Panc1 (cell line): ENCODE measurements at regions not wholly inside any gene's neighbourhood (a gene's known extent, or its start where the extent isn't known, plus 50 kb on each side); places are given as distances from the start of the nearest gene placed in this dataset.

Experiments
- ATAC-seq: fragments of 200-7000 bp; cut with Tn5 transposase; 2 replicates; pipeline ENCODE4 v1.9.1; 2020; ENCODE audit warnings: mild to moderate bottlenecking, moderate library complexity
- BruUV-seq: library from RNA; stranded (reverse); fragments of 400-500 nt; replicated peaks from 2 replicates; lab custom pipeline; 2021; lab: Mats Ljungman, UMichigan
- CTCF ChIA-PET: fragments of 300-600 bp; sonication (Branson Sonifier 250); formaldehyde crosslinking; loops from one replicate; lab custom pipeline; 2022; ENCODE audit warnings: antibody characterized with exemption; lab: Charles Lee
- POLR2A ChIA-PET: fragments of 300-600 bp; sonication (Branson Sonifier 250); formaldehyde crosslinking; loops from one replicate; lab custom pipeline; 2022; ENCODE audit warnings: antibody characterized with exemption; lab: Charles Lee
- DNase-seq: peaks from one replicate; pipeline ENCODE4 v3.0.0-alpha.2; 2010; ENCODE audit warnings: low read depth, low spot score
- H3K27ac ChIP-seq: 2 replicates; pipeline ENCODE4 v1.5.1; 2011; ENCODE audit warnings: mild to moderate bottlenecking, low read length, inconsistent platforms
- H3K27me3 ChIP-seq: fragments of 200-500 bp; sonication (Bioruptor generic); 2 replicates; pipeline ENCODE4 v1.6.0; 2014; ENCODE audit warnings: low read length, inconsistent platforms; ENCODE audit not compliant: control insufficient read depth, insufficient read depth
- H3K36me3 ChIP-seq: fragments of 200-500 bp; sonication (Bioruptor generic); 2 replicates; pipeline ENCODE4 v1.5.1; 2014; ENCODE audit warnings: inconsistent platforms, mild to moderate bottlenecking, low read length, moderate library complexity; ENCODE audit not compliant: control insufficient read depth, insufficient read depth
- H3K4me1 ChIP-seq: 2 replicates; pipeline ENCODE4 v1.5.1; 2011; ENCODE audit warnings: inconsistent platforms, mild to moderate bottlenecking, low read length, moderate library complexity; ENCODE audit not compliant: control insufficient read depth, insufficient read depth
- H3K4me3 ChIP-seq, 2 experiments: 2 replicates each; pipeline ENCODE4 v1.5.1; 2011 to 2012; ENCODE audit warnings: low read depth in 2 of 2, low read length in 2 of 2, mild to moderate bottlenecking in 2 of 2, inconsistent platforms in 1 of 2, moderate library complexity in 1 of 2
- H3K9me3 ChIP-seq: fragments of 200-500 bp; sonication (Bioruptor generic); 2 replicates; pipeline ENCODE4 v1.5.1; 2014; ENCODE audit warnings: low read depth, mild to moderate bottlenecking, inconsistent platforms, low read length, moderate library complexity; ENCODE audit not compliant: control insufficient read depth, insufficient read depth
- CTCF ChIP-seq: fragments of 450-650 bp; IDR thresholded peaks from 2 replicates; pipeline ENCODE4 v1.5.1; 2017; ENCODE audit warnings: mild to moderate bottlenecking
- POLR2AphosphoS5 ChIP-seq: IDR thresholded peaks from 2 replicates; pipeline ENCODE4 v1.6.1; 2012; ENCODE audit warnings: mild to moderate bottlenecking, low read depth, low read length, moderate library complexity
- SIN3A ChIP-seq: IDR thresholded peaks from 2 replicates; pipeline ENCODE4 v1.6.1; 2012; ENCODE audit warnings: low read depth, mild to moderate bottlenecking, low read length, moderate library complexity, borderline replicate concordance; ENCODE audit not compliant: insufficient read depth
- TCF7L2 ChIP-seq: IDR thresholded peaks from 2 replicates; pipeline ENCODE4 v1.6.1; 2011; ENCODE audit warnings: mild to moderate bottlenecking, low read depth, low read length, inconsistent platforms
- in situ Hi-C: cut with HindIII; loops from 2 replicates; pipeline ENCODE4 v1.10.0; 2016; ENCODE audit warnings: low sequenced_read_pairs, low pct_unique_long_range_greater_than_20kb
- intact Hi-C: fragments of 100-400 bp; cut with micrococcal nuclease; formaldehyde crosslinking; loops from one replicate; pipeline ENCODE4 v1.10.0; 2022; ENCODE audit not compliant: unreplicated experiment
- TF ChIP-seq, protein P1 (sequence below), 2 experiments: IDR thresholded peaks; 2 replicates each; pipeline ENCODE4 v1.6.1; 2011 to 2012; ENCODE audit warnings: low read depth in 2 of 2, control low read depth in 1 of 2, low read length in 1 of 2, mild to moderate bottlenecking in 1 of 2, moderate library complexity in 1 of 2; ENCODE audit not compliant: insufficient read depth in 1 of 2

GRCh38 chr11:96736601-96737000, 346.8 kb downstream of the JRKL start:
- no peak for ATAC-seq
- no peaks in the 10 kb centered on the region for H3K36me3 ChIP-seq
- BruUV-seq = no TSS peak
- no peaks in the 10 kb centered on the region for H3K9me3 ChIP-seq
- TF ChIP-seq TCF7L2 (no peak), CTCF (no peak)
- TF ChIP-seq, protein P1, sequence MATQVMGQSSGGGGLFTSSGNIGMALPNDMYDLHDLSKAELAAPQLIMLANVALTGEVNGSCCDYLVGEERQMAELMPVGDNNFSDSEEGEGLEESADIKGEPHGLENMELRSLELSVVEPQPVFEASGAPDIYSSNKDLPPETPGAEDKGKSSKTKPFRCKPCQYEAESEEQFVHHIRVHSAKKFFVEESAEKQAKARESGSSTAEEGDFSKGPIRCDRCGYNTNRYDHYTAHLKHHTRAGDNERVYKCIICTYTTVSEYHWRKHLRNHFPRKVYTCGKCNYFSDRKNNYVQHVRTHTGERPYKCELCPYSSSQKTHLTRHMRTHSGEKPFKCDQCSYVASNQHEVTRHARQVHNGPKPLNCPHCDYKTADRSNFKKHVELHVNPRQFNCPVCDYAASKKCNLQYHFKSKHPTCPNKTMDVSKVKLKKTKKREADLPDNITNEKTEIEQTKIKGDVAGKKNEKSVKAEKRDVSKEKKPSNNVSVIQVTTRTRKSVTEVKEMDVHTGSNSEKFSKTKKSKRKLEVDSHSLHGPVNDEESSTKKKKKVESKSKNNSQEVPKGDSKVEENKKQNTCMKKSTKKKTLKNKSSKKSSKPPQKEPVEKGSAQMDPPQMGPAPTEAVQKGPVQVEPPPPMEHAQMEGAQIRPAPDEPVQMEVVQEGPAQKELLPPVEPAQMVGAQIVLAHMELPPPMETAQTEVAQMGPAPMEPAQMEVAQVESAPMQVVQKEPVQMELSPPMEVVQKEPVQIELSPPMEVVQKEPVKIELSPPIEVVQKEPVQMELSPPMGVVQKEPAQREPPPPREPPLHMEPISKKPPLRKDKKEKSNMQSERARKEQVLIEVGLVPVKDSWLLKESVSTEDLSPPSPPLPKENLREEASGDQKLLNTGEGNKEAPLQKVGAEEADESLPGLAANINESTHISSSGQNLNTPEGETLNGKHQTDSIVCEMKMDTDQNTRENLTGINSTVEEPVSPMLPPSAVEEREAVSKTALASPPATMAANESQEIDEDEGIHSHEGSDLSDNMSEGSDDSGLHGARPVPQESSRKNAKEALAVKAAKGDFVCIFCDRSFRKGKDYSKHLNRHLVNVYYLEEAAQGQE (IDR thresholded peaks at IDR 0.05; ENCODE audit: insufficient read depth in 1 of 2, low read depth in 2 of 2, low read length in 1 of 2) = no peak
- no peaks in the 10 kb centered on the region for H3K4me1 ChIP-seq
- intact Hi-C loops = no loop called here
- DNase-seq = no peak
- in situ Hi-C loops = no loop called here
- POLR2A ChIA-PET = no interaction called here
- no peak overlapping the region for H3K27ac ChIP-seq
- no peak overlapping the region for H3K4me3 ChIP-seq
- CTCF ChIA-PET = no interaction called here
- no peaks in the 10 kb centered on the region for H3K27me3 ChIP-seq

DNA sequence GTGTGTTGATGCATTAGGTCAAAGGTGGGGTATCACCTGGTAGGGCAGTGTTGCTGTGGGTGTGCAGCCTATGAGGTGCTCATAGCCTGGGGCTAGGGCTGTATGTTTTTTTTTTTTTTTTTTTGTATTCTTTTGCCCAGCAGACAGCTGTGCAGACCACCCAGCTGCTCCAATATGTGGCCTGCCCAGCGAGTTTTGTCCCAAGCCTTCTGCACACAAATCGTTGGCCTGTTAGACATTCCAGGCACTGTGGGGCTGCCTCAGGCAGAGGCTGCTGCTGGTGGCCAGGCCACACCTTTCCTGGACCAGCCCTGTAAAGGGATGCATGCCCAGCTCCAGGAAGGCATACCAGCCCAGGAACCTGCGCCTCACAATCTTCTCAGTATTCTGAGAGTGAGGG, 348.5 kb downstream of the JRKL start:
- ChIA-PET POLR2A (no interaction called here), CTCF (no interaction called here)
- no peaks in the 10 kb centered on the region for H3K36me3 ChIP-seq
- H3K27me3 ChIP-seq = no peaks in the 10 kb centered on the region
- no TSS peak for BruUV-seq
- no peak overlapping the region for H3K4me3 ChIP-seq
- intact Hi-C loops = no loop called here
- no peak for TF ChIP-seq TCF7L2
- no peak for TF ChIP-seq CTCF
- TF ChIP-seq, protein P1 (IDR thresholded peaks at IDR 0.05; ENCODE audit: insufficient read depth in 1 of 2, low read depth in 2 of 2, low read length in 1 of 2) = no peak
- TF ChIP-seq SIN3A = no peak
- TF ChIP-seq POLR2AphosphoS5 = no peak
- H3K27ac ChIP-seq = no peak overlapping the region
- DNase-seq (no peak), ATAC-seq (no peak)
- no peaks in the 10 kb centered on the region for H3K9me3 ChIP-seq
- no peaks in the 10 kb centered on the region for H3K4me1 ChIP-seq
- in situ Hi-C loops = no loop called here
